HK-2 (cell line): ENCODE measurements at regions not wholly inside any gene's neighbourhood (a gene's known extent, or its start where the extent isn't known, plus 50 kb on each side); places are given as distances from the start of the nearest gene placed in this dataset.
A peak's percentile ranks its signal among the peaks of the same experiment; 100 is the strongest.

Source experiments
- DNase-seq: peaks from one replicate; pipeline ENCODE4 v3.0.0-alpha.2; 2018; ENCODE audit not compliant: unreplicated experiment

- DNase-seq: no peak
Measured at GRCh38 chr10:46227936-46228562, 58.7 kb upstream of the ANTXRL start.

- DNase-seq: peak; percentile 69
Measured at GRCh38 chr10:46228563-46229071, 58.2 kb upstream of the ANTXRL start.

GRCh38 chr10:46229144-46229563 lies 57.6 kb upstream of the ANTXRL start:
- DNase-seq: no peak

- no peak for DNase-seq
Measured at GRCh38 chr10:46230615-46231014, 56.2 kb upstream of the ANTXRL start.

GRCh38 chr10:46231087-46231486 lies 55.7 kb upstream of the ANTXRL start:
- no peak for DNase-seq

- DNase-seq: no peak
Measured at GRCh38 chr10:46232084-46232483, 54.7 kb upstream of the ANTXRL start.

GRCh38 chr10:46232666-46233065 lies 54.1 kb upstream of the ANTXRL start:
- DNase-seq: no peak

GRCh38 chr10:46233181-46233580 lies 53.6 kb upstream of the ANTXRL start:
- DNase-seq: no peak

- DNase-seq: no peak
Measured at GRCh38 chr10:46234026-46234425, 52.8 kb upstream of the ANTXRL start.

- DNase-seq: no peak
Measured at GRCh38 chr10:46234431-46235060, 52.3 kb upstream of the ANTXRL start.

- no peak for DNase-seq
Measured at GRCh38 chr10:46235705-46236545, 50.9 kb upstream of the ANTXRL start.

- no peak for DNase-seq
Measured at GRCh38 chr10:46236546-46236887, 50.3 kb upstream of the ANTXRL start.

GRCh38 chr10:46236941-46237681 lies 49.7 kb upstream of the ANTXRL start:
- no peak for DNase-seq
